ENCODE measurements at regions not wholly inside any gene's neighbourhood (a gene's known extent, or its start where the extent isn't known, plus 50 kb on each side); places are given as distances from the start of the nearest gene placed in this dataset.

DNA sequence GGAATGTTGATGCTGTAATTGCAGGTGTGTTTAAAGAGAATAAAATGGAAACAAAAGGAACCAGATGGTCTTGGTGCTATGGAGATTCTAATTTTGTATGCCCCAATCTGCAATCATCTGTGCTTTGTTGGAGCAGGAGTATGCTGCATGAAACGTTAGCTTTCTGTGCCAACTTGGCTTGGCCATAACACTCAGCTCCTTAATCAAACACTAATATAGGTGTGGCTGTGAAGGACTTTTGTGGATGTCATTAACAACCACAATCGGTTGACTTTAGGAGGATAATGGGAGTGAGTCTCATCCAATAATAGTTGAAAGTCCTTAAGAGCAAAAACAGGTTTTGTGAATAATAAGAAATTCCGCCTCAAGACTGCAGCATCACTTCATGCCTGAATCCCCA is 399.2 kb downstream of the NLGN4X start:
- FAIRE-seq, result no peak

- FAIRE-seq, result no peak
These were observed 399.6 kb downstream of the NLGN4X start for GRCh38 chrX:5829060-5829459.

DNA sequence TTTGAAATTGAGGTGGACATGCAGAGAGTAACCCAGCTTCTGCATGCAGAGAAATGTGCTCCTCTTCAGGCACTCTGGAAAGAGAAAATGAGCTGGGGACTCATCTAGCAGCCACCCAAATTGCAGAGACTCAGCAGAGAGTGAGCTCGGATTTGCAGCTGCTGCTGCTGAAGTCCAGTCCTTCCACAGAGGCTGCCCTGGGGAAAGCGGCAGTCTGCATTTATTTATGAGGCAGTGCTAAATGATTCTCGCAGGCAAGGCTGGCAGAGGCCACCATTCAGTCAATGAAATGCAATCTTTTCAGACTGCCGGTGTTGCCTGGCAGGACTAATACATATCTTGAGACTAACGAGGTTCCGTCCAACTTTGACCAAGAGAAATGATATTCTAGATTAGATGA is 404.8 kb downstream of the NLGN4X start:
- FAIRE-seq, result no peak

- FAIRE-seq, result no peak
These were observed 418.0 kb downstream of the NLGN4X start for GRCh38 chrX:5810636-5811035.

DNA sequence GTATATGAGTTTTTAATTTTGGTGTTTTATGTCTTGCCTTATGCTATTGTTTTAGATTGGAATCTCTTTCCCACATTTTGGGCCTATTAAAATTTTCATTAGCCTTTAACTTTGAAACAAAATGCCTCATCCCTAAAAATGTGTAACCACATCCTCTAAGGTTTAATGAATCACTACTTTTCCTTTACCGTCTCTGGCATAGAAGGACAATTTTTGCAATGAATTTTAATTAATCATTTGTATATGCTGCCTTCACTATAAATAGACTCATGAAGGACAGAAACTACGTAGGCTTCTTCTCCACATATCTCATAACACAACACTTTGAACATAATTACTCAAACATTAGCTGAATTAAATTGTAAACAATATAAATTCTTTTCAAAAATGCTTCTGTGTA is 421.5 kb downstream of the NLGN4X start:
- no peak for FAIRE-seq

- no peak for FAIRE-seq
These were observed 426.3 kb downstream of the NLGN4X start for GRCh38 chrX:5802391-5802790.

GRCh38 chrX:5791721-5792120 is 436.9 kb downstream of the NLGN4X start:
- FAIRE-seq, result no peak

- FAIRE-seq, result no peak
These were observed 439.8 kb downstream of the NLGN4X start for GRCh38 chrX:5788910-5789309.

- FAIRE-seq, result no peak
These were observed 447.8 kb downstream of the NLGN4X start for GRCh38 chrX:5780821-5781220.

DNA sequence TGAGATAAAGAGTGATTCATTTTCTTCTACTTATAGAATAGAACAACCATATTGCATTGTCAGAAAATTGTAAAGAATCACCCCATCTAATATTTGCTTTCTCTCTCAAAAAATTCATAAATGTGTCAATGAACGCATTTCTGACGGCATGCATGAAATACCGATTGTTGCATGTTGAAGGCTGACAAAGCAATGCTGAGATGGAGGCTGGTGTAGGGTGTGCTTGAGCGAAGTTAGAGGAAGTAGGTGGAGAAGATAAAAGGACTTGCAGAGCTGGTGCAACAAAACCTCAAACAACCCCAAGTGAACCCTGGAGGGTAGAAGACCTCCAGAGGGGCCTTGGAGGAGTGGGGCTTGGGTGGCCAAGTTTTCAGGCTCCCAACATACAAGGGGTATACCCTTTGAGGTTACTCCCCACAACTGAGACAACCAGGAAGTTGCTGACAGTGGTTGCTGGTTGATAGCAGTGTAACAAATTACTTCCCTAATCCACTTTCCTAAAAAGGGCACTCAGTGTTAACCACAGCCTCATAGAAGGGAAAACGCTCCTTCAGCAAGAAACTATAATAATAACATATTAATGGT is 452.7 kb downstream of the NLGN4X start:
- FAIRE-seq, result no peak

DNA sequence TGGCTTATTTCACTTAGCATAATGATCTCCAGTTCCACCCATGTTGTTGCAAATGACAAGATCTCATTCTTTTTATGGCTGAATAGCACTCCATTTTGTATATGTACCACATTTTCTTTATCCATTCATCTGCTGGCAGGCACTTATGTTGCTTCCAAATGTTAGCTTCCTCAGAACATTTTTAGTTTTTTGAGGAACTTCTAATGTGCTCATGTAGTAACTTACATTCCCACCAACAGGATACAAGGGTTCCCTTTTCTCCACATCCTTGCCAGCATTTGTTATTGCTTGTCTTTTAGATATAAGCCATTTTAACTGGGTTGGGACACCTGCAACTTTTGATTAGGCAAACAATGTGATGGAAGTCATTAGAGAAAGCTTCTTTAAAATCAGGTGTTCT is 454.2 kb downstream of the NLGN4X start:
- no peak for FAIRE-seq

DNA sequence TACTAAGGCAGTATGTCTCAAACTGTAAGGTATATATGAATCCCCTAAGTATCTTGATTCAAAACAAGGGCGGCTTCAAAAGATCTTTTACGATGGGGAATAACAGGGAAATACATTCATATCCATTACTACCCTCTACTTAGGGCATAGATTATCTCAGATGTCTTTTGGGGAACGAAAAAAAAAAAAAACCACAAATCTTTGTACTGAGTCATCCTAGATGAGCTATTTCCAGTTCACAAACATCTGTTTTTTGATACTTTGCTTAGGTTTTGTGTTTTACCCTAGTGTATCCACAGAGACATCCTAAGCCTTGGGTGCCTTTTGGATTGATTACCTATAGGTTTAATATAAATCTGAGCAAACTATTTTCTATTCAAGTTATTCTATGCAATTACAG is 457.2 kb downstream of the NLGN4X start:
- FAIRE-seq, result no peak

DNA sequence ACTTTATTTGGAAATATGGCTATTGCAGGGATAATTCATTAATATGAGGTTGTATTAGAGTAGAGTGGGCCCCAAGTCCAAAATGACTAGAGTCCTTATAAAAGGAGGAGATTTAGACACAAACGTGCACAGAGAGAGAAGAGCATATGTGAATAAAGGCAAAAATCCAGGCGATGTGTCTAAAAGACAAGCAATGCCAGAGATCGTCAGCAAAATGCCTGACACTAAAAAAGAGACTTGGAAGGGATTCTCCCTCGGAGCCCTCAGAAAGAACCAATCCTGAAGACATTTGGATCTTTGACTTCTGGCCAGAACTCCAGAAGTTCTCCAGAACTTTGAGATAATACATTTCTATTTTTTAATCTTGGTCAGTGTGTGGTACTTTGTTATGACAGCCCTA is 472.1 kb downstream of the NLGN4X start:
- no peak for FAIRE-seq

- no peak for FAIRE-seq
These were observed 475.4 kb downstream of the NLGN4X start for GRCh38 chrX:5753291-5753690.

GRCh38 chrX:5752831-5753230 is 475.8 kb downstream of the NLGN4X start:
- FAIRE-seq, result no peak

GRCh38 chrX:5748586-5749150 is 480.0 kb downstream of the NLGN4X start:
- no peak for FAIRE-seq

DNA sequence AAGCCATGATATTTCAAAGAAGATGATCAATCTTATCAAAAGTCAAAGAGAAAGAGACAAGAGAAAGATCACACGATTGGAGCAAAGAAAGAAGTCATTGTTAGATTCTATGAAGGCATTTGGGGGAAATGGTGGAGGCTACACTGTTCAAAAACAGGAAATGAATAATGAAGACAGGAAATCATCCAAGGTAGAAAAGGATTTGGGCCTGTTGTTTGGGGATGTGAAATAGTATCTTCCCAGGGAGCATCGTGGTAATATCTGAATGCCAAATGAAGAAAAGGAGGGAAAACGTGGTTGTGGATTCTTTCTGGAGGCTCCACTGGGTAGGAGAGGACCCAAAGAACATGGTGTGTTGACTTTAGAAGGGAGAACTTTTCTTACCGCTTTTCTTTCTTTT is 482.4 kb downstream of the NLGN4X start:
- FAIRE-seq, result no peak

DNA sequence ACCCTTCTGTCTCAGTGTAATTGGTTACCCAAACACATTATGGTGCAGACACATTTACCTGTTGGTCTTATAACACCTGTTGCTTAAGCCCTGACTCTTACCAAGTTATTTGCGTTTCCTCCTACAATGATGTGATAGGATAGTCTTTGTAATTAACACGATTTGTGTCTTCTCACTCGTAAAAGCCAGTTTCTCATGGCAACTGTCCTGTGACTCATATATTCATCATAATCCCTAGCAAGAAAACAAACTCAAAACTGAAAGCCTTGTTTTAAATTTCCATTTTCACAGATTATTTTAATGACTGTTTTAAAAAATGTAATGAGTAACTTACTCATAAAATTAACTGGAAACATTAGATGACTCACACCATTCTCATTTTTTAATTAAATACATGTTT is 495.2 kb downstream of the NLGN4X start:
- FAIRE-seq, result no peak

- FAIRE-seq, result no peak
These were observed 498.1 kb downstream of the NLGN4X start for GRCh38 chrX:5730556-5730955.

DNA sequence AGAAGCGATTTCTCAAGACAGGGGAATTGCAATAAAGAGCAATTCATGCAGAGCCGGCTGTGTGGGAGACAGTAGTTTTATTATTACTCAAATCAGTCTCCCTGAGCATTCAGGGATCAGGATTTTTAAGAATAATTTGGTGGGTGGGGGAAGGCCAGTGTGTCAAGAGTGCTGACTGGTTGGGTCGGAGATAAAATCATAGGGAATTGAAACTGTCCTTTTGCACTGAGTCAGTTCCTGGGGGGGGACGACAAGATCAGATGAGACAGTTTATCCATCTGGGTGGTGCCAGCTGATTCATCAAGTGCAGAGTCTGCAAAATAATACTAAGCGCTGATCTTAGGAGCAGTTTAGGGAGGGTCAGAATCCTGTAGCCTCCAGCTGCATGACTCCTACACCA is 502.4 kb downstream of the NLGN4X start:
- no peak for FAIRE-seq

- FAIRE-seq, result no peak
These were observed 504.5 kb downstream of the NLGN4X start for GRCh38 chrX:5724123-5724522.

DNA sequence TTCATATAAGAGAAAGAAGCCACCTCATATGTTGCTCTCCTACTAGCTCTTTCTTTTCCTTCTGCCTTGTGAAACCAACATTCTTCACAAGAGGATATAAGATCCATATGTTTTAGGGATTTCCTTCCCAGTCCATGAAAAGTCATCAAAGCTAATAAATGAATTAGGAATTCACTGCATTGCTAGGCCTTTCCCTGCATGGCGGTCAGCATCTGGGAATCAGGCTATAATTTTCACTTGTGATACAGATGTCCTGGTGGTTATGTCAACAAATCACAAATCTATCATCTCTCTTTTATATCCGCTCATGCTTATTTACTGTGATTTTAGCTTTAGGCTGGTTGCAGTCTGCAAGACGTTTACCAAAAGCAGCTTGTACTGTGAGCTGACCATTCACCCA is 510.0 kb downstream of the NLGN4X start:
- no peak for FAIRE-seq

DNA sequence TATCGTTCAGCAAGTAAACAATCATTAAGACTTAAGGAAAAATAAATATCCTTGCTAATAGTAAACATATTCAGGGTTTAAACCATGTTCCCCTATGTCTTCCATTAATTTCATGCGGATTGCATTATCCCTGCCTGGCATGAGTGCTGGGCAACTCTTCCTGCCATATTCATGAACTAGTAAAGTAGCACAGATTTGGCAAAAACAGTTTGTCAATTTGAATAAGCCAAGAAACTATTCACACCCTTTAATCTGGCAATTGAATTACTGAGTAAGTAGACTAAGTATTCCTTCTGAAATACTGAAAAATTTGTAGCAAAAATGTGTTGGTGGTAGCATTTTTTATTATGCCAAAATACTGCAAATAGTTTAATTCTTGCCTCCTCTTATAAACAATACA is 512.0 kb downstream of the NLGN4X start:
- FAIRE-seq, result no peak

DNA sequence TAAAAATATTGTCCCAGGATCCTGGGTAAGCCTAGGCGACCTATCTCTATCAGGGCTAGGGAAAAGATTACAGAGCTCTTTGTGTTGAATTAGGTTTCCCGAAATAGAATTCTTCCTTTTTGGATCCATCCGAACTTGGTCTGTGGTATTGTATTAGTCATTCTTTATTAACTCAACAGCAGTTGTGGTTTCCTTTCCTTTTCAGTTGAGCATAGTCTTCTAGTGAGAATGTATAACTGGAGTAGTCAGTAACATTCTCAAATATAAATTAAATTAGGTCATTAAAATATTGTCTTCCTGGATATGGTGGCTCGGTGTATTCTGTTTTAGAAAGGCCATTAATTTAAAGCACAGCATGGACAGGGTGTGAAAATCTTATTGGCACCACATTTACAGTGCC is 520.4 kb downstream of the NLGN4X start:
- no peak for FAIRE-seq

DNA sequence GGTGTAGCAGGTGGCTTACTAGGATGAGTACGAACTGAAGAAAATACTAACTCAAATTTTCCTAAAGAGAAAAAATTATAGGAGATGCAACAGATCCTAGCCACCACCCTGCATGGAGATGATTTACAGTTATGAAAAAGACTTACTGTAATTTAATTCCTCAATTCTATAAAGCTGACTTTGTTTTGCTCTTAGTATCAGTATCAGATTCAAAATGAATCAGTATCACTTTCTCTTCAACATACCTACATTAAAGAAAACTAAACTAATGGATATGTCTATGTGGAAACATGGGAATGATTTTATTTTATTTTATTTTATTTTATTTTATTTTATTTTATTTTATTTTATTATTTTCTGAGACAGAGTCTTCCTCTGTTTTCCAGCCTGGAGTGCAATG is 525.8 kb downstream of the NLGN4X start:
- FAIRE-seq, result no peak

DNA sequence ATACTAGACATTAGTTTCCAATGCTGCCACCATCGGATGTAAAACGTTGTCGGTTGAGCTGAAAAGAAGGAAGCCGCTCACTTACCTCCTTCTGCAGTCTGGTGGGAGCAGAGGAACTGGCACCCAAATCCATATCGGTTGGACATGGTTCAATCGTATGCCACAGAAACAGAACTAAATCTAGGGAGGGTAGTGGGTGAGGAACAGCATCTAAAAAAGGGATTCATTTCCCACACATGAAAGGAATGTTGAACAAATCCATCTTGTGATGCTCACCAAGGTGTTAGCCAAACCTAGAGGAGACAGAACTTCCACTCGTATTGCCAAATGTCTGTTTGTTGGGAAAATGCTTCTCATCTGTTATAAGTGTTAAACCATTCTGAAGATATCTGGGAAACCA is 532.7 kb downstream of the NLGN4X start:
- no peak for FAIRE-seq
